ENCODE measurements at regions not wholly inside any gene's neighbourhood (a gene's known extent, or its start where the extent isn't known, plus 50 kb on each side); places are given as distances from the start of the nearest gene placed in this dataset.

DNA sequence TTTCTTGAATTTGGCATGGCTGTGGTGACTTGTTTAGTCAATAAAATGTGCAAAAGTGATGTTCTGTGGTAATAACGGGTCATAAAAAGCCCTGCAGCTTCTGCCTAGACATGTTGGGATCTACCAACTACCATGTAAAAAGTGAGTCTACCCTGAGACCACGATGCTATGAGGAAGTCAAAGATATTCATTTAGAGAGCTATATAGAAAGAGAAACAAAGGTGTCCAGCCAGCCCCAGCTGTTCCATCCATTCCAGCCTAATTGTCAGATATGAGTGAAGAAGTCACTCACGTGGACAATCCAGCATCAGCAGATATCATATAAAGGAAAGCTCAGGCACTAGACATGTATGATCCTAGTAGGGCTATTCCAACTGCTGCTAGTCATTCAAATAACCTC is 117.2 kb upstream of the SSTR1 start:
- H3K4me3 ChIP-seq (ENCODE audit: control insufficient read depth, low read depth, low read length), result no peak overlapping the region
- no peak for DNase-seq (ENCODE audit: low read depth)
- TF ChIP-seq, protein P1, sequence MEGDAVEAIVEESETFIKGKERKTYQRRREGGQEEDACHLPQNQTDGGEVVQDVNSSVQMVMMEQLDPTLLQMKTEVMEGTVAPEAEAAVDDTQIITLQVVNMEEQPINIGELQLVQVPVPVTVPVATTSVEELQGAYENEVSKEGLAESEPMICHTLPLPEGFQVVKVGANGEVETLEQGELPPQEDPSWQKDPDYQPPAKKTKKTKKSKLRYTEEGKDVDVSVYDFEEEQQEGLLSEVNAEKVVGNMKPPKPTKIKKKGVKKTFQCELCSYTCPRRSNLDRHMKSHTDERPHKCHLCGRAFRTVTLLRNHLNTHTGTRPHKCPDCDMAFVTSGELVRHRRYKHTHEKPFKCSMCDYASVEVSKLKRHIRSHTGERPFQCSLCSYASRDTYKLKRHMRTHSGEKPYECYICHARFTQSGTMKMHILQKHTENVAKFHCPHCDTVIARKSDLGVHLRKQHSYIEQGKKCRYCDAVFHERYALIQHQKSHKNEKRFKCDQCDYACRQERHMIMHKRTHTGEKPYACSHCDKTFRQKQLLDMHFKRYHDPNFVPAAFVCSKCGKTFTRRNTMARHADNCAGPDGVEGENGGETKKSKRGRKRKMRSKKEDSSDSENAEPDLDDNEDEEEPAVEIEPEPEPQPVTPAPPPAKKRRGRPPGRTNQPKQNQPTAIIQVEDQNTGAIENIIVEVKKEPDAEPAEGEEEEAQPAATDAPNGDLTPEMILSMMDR (IDR thresholded peaks at IDR 0.05; ENCODE audit: control insufficient read depth, insufficient read depth, low read depth, low read length, missing control alignments), result no peak

- TF ChIP-seq, protein P1 (IDR thresholded peaks at IDR 0.05; ENCODE audit: control insufficient read depth, insufficient read depth, low read depth, low read length, missing control alignments), result no peak
- DNase-seq (ENCODE audit: low read depth), result peak; percentile 93
- H3K4me3 ChIP-seq (ENCODE audit: control insufficient read depth, low read depth, low read length), result no peak overlapping the region
These were observed 109.4 kb upstream of the SSTR1 start for GRCh38 chr14:38098074-38098836.

DNA sequence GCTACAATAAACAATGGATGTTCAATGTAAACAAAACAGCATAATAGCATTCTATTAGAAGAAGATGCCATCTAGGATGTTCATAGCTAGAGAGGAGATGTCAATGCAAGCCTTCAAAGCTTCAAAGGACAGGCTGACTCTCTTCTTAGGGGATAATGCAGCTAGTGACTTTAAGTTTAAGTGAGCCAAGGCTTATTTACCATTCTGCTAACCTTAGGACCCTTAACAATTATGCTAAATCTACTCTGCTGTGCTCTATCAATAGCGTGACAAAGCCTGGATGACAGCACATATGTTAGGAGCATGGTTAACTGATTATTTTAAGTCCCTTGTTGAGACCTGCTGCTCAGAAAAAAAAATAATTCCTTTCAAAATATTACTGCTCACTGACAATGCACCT is 106.0 kb upstream of the SSTR1 start:
- no peak overlapping the region for H3K4me3 ChIP-seq (ENCODE audit: control insufficient read depth, low read depth, low read length)
- TF ChIP-seq, protein P1 (IDR thresholded peaks at IDR 0.05; ENCODE audit: control insufficient read depth, insufficient read depth, low read depth, low read length, missing control alignments), result no peak
- no peak for DNase-seq (ENCODE audit: low read depth)

DNA sequence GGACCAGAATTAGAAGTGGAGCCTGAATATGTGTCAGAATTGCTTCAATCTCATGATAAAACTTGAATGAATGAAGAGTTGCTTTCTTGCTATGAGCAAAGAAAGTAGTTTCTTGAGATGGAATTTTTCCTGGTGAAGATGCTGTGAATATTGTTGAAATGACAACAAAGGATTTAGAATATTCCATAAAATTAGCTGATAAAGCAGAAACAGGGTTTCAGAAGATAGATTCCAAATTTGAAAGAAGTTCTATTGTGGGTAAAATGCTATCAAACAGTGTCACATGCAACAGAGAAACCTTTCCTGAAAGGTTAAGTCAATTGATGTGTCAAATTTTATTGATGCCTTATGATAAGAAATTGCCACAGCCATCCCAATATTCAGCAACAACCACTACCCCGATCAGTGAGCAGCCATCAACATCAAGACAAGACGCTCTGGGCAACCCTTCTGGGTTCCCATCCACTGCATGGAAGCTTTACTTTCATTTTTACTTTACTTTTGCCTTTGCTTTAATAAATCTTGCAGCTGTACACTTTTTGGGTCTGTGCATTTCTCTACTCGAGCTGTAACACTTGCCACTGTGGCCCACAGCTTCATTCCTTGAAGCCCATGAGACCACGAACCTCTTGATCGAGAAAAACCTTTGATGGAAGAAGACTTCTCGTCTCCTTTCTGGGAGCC is 104.0 kb upstream of the SSTR1 start:
- no peak overlapping the region for H3K4me3 ChIP-seq (ENCODE audit: control insufficient read depth, low read depth, low read length)
- DNase-seq (ENCODE audit: low read depth), result no peak
- TF ChIP-seq, protein P1 (IDR thresholded peaks at IDR 0.05; ENCODE audit: control insufficient read depth, insufficient read depth, low read depth, low read length, missing control alignments), result no peak

DNA sequence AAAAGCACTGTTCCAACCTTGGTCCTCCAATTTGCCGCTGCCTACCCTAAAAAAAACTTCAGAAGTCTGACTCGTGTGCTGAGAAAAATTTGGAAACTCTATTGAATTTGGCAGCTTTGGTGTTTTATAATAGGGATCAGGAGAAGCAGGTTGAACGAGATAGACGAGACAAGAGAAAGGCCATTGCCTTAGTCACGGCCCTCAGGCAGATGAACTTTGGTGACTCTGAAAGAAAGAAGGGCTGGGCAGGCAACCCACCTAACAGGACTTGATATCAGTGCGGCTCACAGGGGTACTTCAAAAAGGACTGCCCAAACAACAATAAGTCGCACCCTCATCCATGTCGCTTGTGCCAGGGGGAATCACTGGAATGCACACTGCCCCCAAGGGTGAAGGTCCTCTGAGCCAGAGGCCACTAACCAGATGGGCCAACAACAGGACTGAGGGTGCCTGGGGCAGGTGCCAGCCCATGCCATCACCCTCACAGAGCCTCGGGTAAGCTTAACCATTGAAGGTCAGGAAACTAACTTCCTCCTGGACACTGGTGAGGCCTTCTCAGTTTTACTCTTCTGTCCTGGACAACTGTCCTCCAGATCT is 102.5 kb upstream of the SSTR1 start:
- H3K4me3 ChIP-seq (ENCODE audit: control insufficient read depth, low read depth, low read length), result no peak overlapping the region
- DNase-seq (ENCODE audit: low read depth), result no peak
- TF ChIP-seq, protein P1 (IDR thresholded peaks at IDR 0.05; ENCODE audit: control insufficient read depth, insufficient read depth, low read depth, low read length, missing control alignments), result no peak

DNA sequence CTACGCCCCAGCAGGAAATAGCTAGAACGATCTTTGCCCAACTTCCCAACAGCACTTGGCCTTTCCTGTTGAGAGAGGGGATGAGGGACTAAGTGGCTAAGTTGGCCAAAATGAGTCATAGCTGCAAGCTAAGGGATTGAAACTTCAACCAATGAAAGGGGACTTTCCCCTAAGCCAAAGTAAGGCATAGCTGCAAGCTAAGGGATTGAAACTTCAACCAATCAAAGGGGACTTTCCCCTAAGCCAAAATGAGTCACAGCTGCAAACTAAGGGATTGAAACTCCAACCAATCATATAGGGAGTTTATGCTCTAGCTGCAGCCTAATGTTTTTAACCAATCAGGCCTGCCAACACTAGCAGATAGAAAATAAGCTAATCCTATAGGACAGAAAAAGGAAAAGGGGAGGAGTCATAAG is 100.5 kb upstream of the SSTR1 start:
- H3K4me3 ChIP-seq (ENCODE audit: control insufficient read depth, low read depth, low read length), result no peak overlapping the region
- TF ChIP-seq, protein P1 (IDR thresholded peaks at IDR 0.05; ENCODE audit: control insufficient read depth, insufficient read depth, low read depth, low read length, missing control alignments), result no peak
- no peak for DNase-seq (ENCODE audit: low read depth)
